WI38 (cell line): ENCODE measurements at regions not wholly inside any gene's neighbourhood (a gene's known extent, or its start where the extent isn't known, plus 50 kb on each side); places are given as distances from the start of the nearest gene placed in this dataset.

Source experiments
- H3K4me3 ChIP-seq: 2 replicates; pipeline ENCODE4 v1.5.1; 2011; ENCODE audit warnings: low read depth, mild to moderate bottlenecking, control low read depth, low read length
- CTCF ChIP-seq: IDR thresholded peaks from 2 replicates; pipeline ENCODE4 v1.5.1; 2012; ENCODE audit warnings: low read depth, mild to moderate bottlenecking, control low read depth, low read length

GRCh38 chr2:105460048-105460732 is 61.3 kb upstream of the FHL2 start:
- H3K4me3 ChIP-seq = no peak overlapping the region
- TF ChIP-seq CTCF = no peak

- H3K4me3 ChIP-seq = no peak overlapping the region
- no peak for TF ChIP-seq CTCF
These were observed 59.2 kb upstream of the FHL2 start for GRCh38 chr2:105458076-105458475.

DNA sequence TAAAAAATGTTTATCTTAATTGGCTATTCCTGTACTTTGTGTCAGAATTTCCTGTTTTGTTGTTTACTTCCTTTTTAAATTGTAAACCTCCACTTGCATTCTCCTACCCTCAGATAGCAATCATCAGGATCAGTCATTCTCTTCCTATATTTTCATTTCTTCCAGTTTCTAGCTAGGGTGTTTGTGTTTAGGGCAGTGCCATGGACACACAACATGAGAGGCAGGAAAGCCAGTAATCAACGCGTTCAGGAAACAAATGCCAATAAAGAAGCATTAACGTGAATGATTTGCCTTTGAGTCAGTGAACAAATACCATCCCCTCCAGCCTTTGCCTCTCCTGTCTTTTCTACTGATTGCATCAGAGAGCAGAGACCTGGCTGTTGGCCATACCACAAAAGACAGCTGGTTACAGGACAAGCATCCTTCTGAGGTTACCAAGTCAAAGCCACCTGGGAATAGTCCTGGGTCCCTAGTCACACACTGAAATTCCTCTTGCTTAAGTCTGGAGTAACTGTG is 56.7 kb upstream of the FHL2 start:
- TF ChIP-seq CTCF = no peak
- no peak overlapping the region for H3K4me3 ChIP-seq

DNA sequence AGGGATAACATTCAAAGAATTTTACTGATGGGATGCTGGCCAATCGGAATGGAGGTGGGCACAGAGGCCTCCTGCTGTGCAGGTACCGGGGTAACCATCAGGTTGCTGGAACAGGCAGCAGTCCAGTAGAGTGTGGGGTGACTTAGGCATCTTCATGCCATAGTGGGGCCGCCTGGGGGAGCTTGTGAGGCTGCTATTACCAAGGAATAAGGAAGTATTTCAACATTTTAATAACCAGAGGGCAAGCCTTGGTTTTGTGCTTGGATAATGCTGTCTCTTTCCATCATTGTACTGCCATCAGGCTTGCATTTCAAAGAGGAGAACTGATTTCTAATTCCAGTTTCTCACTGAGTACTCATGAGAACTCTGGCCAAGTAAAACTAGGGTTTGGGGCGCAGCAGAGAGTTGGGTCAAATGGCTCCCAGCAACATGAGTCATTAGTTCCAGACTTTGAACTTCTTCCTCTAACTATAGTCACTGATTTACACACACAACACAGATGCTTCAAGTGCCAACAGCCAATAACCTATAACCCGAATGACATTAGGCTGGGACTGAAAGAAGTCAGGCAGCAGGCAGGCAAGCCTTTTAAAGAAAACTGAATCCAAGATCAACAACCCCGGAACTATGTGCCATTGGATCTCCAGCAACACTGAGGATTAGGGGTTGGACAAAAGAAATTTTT is 56.1 kb upstream of the FHL2 start:
- H3K4me3 ChIP-seq = no peak overlapping the region
- peak; percentile 19; the same call in 1 of the 2 replicates for TF ChIP-seq CTCF

GRCh38 chr2:105451571-105452166 is 52.8 kb upstream of the FHL2 start:
- H3K4me3 ChIP-seq = no peak overlapping the region

GRCh38 chr2:105450471-105450870 is 51.6 kb upstream of the FHL2 start:
- no peak for TF ChIP-seq CTCF
- no peak overlapping the region for H3K4me3 ChIP-seq

More at GRCh38 chr2:105451571-105452166, 52.8 kb upstream of the FHL2 start:
- no peak for TF ChIP-seq CTCF

DNA sequence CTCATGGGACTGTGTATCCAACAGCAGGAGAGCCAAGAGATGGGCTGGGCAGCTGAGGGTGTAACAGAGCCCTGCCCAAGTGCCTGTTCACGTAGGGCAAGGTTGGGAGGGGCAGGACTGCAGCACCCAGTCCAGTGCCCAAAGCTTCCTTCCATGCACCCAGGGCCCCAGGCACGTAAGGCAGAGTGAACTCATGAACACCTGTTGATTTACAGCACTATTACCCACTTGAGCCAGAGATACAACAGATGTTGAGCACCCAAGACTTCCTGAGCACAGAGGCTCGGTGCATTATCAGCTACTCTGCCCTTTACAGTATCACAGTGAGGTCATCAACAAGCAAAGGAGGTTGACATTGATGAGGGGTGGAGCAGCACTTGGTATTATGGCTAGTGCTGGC is 50.2 kb upstream of the FHL2 start:
- no peak overlapping the region for H3K4me3 ChIP-seq
- TF ChIP-seq CTCF = no peak
